ENCODE measurements at regions not wholly inside any gene's neighbourhood (a gene's known extent, or its start where the extent isn't known, plus 50 kb on each side); places are given as distances from the start of the nearest gene placed in this dataset.

DNA sequence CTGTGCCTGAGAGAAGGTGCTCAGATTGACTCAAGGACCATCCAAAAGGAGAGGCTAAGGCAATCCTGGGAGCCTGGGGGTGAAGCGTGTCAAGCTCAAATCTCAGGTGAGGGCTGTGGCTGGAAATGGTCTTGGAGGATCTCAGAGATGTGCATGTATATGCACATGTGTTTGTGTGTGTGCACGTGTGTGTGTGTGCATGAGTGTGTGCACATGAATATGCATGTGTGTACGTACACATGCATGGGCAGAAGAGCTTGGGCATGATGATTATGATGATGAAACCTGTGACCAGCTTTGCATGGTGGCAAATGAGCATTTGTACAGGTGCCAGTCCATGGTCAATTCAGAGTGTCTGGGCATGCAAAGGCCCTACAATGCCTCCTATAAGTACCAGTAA lies 326.6 kb downstream of the CXCL12 start:
- TF ChIP-seq, protein P1, sequence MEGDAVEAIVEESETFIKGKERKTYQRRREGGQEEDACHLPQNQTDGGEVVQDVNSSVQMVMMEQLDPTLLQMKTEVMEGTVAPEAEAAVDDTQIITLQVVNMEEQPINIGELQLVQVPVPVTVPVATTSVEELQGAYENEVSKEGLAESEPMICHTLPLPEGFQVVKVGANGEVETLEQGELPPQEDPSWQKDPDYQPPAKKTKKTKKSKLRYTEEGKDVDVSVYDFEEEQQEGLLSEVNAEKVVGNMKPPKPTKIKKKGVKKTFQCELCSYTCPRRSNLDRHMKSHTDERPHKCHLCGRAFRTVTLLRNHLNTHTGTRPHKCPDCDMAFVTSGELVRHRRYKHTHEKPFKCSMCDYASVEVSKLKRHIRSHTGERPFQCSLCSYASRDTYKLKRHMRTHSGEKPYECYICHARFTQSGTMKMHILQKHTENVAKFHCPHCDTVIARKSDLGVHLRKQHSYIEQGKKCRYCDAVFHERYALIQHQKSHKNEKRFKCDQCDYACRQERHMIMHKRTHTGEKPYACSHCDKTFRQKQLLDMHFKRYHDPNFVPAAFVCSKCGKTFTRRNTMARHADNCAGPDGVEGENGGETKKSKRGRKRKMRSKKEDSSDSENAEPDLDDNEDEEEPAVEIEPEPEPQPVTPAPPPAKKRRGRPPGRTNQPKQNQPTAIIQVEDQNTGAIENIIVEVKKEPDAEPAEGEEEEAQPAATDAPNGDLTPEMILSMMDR (IDR thresholded peaks at IDR 0.05): no peak
- TF ChIP-seq POLR2A (IDR thresholded peaks at IDR 0.05): no peak
